Peyer's patch (tissue), 4 donors: ENCODE measurements at regions not wholly inside any gene's neighbourhood (a gene's known extent, or its start where the extent isn't known, plus 50 kb on each side); places are given as distances from the start of the nearest gene placed in this dataset.

Experiments
- POLR2A ChIP-seq, 2 donors: fragments of 450-650 bp; IDR thresholded peaks; one replicate each; pipeline ENCODE4 v1.5.1; 2017; ENCODE audit warnings: antibody characterized with exemption in 2 of 2, mild to moderate bottlenecking in 2 of 2, moderate library complexity in 2 of 2
- TF ChIP-seq, protein P1 (sequence below), 6 experiments: fragments of 450-650 bp in 4 of 6; fragments of 200-600 bp in 2 of 6; sonication (generic) in 1 of 6; IDR thresholded peaks; one replicate each; pipeline ENCODE4 v1.5.1; 2017 to 2019; ENCODE audit warnings: antibody characterized with exemption in 6 of 6, mild to moderate bottlenecking in 3 of 6, moderate library complexity in 1 of 6

DNA sequence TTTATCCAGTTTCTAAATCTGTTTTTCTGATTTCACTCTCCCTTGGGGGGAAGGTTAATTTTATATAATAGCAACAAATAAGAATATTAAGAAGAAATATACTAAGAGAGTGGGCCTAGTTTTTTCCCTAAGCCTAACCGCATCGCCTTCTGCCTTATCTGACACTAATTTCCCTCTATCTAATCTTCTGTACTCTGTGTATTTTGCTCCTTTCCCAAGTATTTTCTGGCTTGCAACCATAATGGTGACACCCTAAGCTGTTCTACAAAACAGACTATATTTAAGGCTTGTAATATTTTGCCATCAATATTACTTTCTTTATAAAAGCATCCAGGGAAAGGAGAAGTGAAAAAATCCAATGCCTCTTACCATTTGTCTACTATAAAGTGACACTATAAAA is 1168.8 kb downstream of the GALC start:
- TF ChIP-seq, protein P1, sequence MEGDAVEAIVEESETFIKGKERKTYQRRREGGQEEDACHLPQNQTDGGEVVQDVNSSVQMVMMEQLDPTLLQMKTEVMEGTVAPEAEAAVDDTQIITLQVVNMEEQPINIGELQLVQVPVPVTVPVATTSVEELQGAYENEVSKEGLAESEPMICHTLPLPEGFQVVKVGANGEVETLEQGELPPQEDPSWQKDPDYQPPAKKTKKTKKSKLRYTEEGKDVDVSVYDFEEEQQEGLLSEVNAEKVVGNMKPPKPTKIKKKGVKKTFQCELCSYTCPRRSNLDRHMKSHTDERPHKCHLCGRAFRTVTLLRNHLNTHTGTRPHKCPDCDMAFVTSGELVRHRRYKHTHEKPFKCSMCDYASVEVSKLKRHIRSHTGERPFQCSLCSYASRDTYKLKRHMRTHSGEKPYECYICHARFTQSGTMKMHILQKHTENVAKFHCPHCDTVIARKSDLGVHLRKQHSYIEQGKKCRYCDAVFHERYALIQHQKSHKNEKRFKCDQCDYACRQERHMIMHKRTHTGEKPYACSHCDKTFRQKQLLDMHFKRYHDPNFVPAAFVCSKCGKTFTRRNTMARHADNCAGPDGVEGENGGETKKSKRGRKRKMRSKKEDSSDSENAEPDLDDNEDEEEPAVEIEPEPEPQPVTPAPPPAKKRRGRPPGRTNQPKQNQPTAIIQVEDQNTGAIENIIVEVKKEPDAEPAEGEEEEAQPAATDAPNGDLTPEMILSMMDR (IDR thresholded peaks at IDR 0.05) = no peak
- TF ChIP-seq POLR2A (IDR thresholded peaks at IDR 0.05) = no peak
